Kidney epithelial cell (primary cell): ENCODE measurements at regions not wholly inside any gene's neighbourhood (a gene's known extent, or its start where the extent isn't known, plus 50 kb on each side); places are given as distances from the start of the nearest gene placed in this dataset.

Experiments used
- DNase-seq: peaks from one replicate; pipeline ENCODE4 v3.0.0-alpha.2; 2010; ENCODE audit warnings: low read depth
- H3K27me3 ChIP-seq: 2 replicates; pipeline ENCODE4 v1.6.0; 2011; ENCODE audit warnings: low read length; ENCODE audit not compliant: control insufficient read depth, insufficient read depth
- H3K36me3 ChIP-seq: 2 replicates; pipeline ENCODE4 v1.5.1; 2011; ENCODE audit warnings: low read length; ENCODE audit not compliant: control insufficient read depth, insufficient read depth
- H3K4me3 ChIP-seq: 2 replicates; pipeline ENCODE4 v1.5.1; 2011; ENCODE audit warnings: low read depth, mild to moderate bottlenecking, control low read depth, low read length
- CTCF ChIP-seq: IDR thresholded peaks from 2 replicates; pipeline ENCODE4 v1.5.1; 2011; ENCODE audit warnings: mild to moderate bottlenecking, moderate library complexity, low read length, control low read depth, inconsistent platforms; ENCODE audit not compliant: insufficient read depth, poor library complexity, severe bottlenecking

GRCh38 chr4:141463678-141464077 lies 172.7 kb upstream of the IL15 start:
- no peak for DNase-seq
- TF ChIP-seq CTCF = no peak
- Histone ChIP-seq H3K27me3 (no peaks in the 10 kb centered on the region), H3K36me3 (no peaks in the 10 kb centered on the region), H3K4me3 (no peak overlapping the region)

GRCh38 chr4:141464366-141464765 lies 172.0 kb upstream of the IL15 start:
- Histone ChIP-seq H3K4me3 (no peak overlapping the region), H3K27me3 (no peaks in the 10 kb centered on the region), H3K36me3 (no peaks in the 10 kb centered on the region)
- no peak for TF ChIP-seq CTCF
- no peak for DNase-seq

- no peak for TF ChIP-seq CTCF
- Histone ChIP-seq H3K27me3 (no peaks in the 10 kb centered on the region), H3K4me3 (no peak overlapping the region), H3K36me3 (no peaks in the 10 kb centered on the region)
- DNase-seq = no peak
Measured at GRCh38 chr4:141465171-141465570, 171.2 kb upstream of the IL15 start.

- no peak for DNase-seq
- no peak for TF ChIP-seq CTCF
- no peaks in the 10 kb centered on the region for H3K27me3 ChIP-seq
Measured at GRCh38 chr4:141467225-141467624, 169.2 kb upstream of the IL15 start.

GRCh38 chr4:141469392-141469791 lies 167.0 kb upstream of the IL15 start:
- TF ChIP-seq CTCF = no peak
- H3K4me3 ChIP-seq = no peak overlapping the region
- H3K36me3 ChIP-seq = no peaks in the 10 kb centered on the region
- H3K27me3 ChIP-seq = no peaks in the 10 kb centered on the region
- DNase-seq = no peak

More at GRCh38 chr4:141467225-141467624, 169.2 kb upstream of the IL15 start:
- no peaks in the 10 kb centered on the region for H3K36me3 ChIP-seq
- H3K4me3 ChIP-seq = no peak overlapping the region

- H3K27me3 ChIP-seq = no peaks in the 10 kb centered on the region
- no peak overlapping the region for H3K4me3 ChIP-seq
- no peak for DNase-seq
- no peak for TF ChIP-seq CTCF
- H3K36me3 ChIP-seq = no peaks in the 10 kb centered on the region
Measured at GRCh38 chr4:141473026-141473540, 163.3 kb upstream of the IL15 start.
